Activated CD4-positive, alpha-beta T cell treated with anti-CD3 and anti-CD28 coated beads for 36 hours (primary cell): ENCODE measurements at regions not wholly inside any gene's neighbourhood (a gene's known extent, or its start where the extent isn't known, plus 50 kb on each side); places are given as distances from the start of the nearest gene placed in this dataset.

Experiments used
- ATAC-seq: fragments of 200-7000 bp; cut with Tn5 transposase; one replicate; pipeline ENCODE4 v1.10.0; 2021; ENCODE audit warnings: mild to moderate bottlenecking, moderate library complexity
- CTCF ChIA-PET: fragments of 350-600 bp; sonication (Branson Sonifier 250); formaldehyde crosslinking; loops from one replicate; lab custom pipeline; 2021; ENCODE audit warnings: antibody characterized with exemption; lab: Charles Lee
- POLR2A ChIA-PET: fragments of 350-600 bp; sonication (Branson Sonifier 250); formaldehyde crosslinking; loops from one replicate; lab custom pipeline; 2021; ENCODE audit warnings: antibody characterized with exemption, inconsistent platforms; lab: Charles Lee
- DNase-seq: peaks from one replicate; pipeline ENCODE4 v3.0.0-alpha.2; 2020
- H3K27ac Mint-ChIP-seq: one replicate; pipeline ENCODE4 v1.8.0; 2021; ENCODE audit warnings: mixed read lengths
- H3K27me3 Mint-ChIP-seq: one replicate; pipeline ENCODE4 v1.8.0; 2021; ENCODE audit warnings: mixed read lengths
- H3K36me3 Mint-ChIP-seq: one replicate; pipeline ENCODE4 v1.8.0; 2021; ENCODE audit warnings: low read depth, mixed read lengths
- H3K4me1 Mint-ChIP-seq: one replicate; pipeline ENCODE4 v1.8.0; 2021; ENCODE audit warnings: mixed read lengths
- H3K4me3 Mint-ChIP-seq: one replicate; pipeline ENCODE4 v1.8.0; 2021; ENCODE audit warnings: mild to moderate bottlenecking, moderate library complexity, mixed read lengths
- H3K9me3 Mint-ChIP-seq: one replicate; pipeline ENCODE4 v1.8.0; 2021; ENCODE audit warnings: low read depth, mixed read lengths
- intact Hi-C, 2 experiments: fragments of 100-400 bp; cut with DNase I in 1 of 2; cut with micrococcal nuclease in 1 of 2; formaldehyde crosslinking; loops; one replicate each; pipeline versions ENCODE4 v1.14.2 to v1.15.1; 2022 to 2024; cut with DNase I, micrococcal nuclease

DNA sequence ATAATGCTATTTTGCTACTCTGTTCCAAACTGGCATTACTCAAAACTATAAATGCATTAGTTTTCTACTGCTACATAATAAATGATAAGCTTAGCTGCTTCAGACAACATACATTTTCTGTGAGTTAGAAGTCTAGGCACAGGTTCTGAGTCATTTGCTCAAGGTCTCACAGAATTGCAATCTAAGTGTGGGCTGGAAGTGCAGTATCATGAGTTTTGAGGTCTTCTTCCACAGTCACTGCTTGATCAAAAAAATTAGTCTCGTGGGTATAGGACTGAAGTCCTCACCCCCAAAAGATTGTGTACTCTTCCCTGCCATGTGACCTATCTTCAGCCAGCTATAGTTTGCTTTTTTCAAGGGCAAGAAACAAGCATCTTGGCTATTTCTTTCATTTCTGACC lies 676.9 kb downstream of the ADCYAP1 start:
- CTCF ChIA-PET = interaction anchor here (0.7 kb wide), 1 partner anchor 23 kb away, joined by 3 read pairs; no protein-coding TSS in a partner anchor
- POLR2A ChIA-PET = no interaction called here
- no peaks in the 10 kb centered on the region for H3K36me3 Mint-ChIP-seq
- ATAC-seq (no peak), DNase-seq (no peak)
- H3K27me3 Mint-ChIP-seq = peaks cover 7% of the 10 kb centered on the region
- no peaks in the 10 kb centered on the region for H3K9me3 Mint-ChIP-seq
- no peak overlapping the region for H3K27ac Mint-ChIP-seq
- H3K4me1 Mint-ChIP-seq = no peaks in the 10 kb centered on the region
- H3K4me3 Mint-ChIP-seq = no peak overlapping the region
- intact Hi-C loops = loop anchor here in 1 of 2 experiments (10.0 kb wide), 1 partner anchor 73 kb away; no protein-coding TSS in a partner anchor

DNA sequence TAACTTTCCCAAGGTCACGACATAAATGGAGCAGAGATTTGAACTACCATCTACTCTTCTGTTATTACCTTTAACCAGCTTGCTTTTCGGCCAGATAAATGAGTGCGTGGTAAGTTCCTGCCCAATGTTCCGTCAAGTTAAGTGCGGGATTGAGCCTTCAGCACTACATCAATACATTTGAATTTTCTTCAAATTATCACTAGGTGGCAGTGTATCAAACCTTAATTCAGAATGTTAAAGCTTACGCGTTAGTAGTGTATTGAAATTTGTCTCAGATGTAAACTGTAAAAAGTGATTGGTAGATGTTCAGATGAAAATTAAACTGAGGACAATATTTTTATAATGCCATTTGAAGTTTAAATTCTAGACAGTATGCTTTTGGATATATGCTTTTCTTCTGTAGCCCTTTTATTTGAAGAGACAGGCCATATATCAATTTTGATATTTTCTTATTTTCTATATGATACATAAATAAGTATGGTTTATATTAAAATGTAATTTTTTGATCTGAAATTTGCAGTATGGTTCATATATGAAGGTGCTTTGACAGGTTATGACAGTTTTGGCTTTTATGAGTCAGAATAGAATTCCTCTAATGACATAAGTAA lies 681.3 kb downstream of the ADCYAP1 start:
- H3K27ac Mint-ChIP-seq = no peak overlapping the region
- ATAC-seq (peak; percentile 33), DNase-seq (no peak)
- no peaks in the 10 kb centered on the region for H3K9me3 Mint-ChIP-seq
- intact Hi-C loops = loop anchor here (5.0 to 10.0 kb wide), 5 partner anchors 69 to 956 kb away; no protein-coding TSS in a partner anchor
- H3K4me3 Mint-ChIP-seq = no peak overlapping the region
- no peaks in the 10 kb centered on the region for H3K4me1 Mint-ChIP-seq
- ChIA-PET POLR2A (no interaction called here), CTCF (interaction anchor here (0.9 to 1.3 kb wide), 5 partner anchors 18 to 956 kb away, joined by 3 to 5 read pairs (median 3); no protein-coding TSS in a partner anchor)
- no peaks in the 10 kb centered on the region for H3K36me3 Mint-ChIP-seq
- H3K27me3 Mint-ChIP-seq = peaks cover 7% of the 10 kb centered on the region

DNA sequence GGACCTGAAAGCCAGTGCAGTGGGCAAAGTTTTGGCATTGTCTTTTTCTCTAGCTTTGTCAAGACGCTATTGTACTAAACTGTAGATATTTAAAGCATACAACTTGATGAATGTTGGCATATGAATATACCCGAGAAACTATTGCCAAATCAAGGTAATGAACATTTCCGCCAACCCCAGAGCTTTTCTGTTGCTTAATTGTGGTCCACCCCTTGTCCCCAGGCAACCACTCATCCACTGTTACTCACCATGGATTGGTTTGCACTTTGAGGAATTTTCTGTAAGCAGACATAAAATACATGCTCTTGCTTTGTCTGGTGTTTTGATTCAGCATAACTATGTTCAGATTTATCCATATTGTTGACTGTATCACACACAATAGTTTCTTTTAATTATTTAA lies 688.4 kb downstream of the ADCYAP1 start:
- ATAC-seq = no peak
- peaks cover 3% of the 10 kb centered on the region for H3K27me3 Mint-ChIP-seq
- H3K27ac Mint-ChIP-seq = no peak overlapping the region
- H3K36me3 Mint-ChIP-seq = no peaks in the 10 kb centered on the region
- H3K4me3 Mint-ChIP-seq = no peak overlapping the region
- intact Hi-C loops = no loop called here
- H3K9me3 Mint-ChIP-seq = no peaks in the 10 kb centered on the region
- ChIA-PET CTCF (no interaction called here), POLR2A (no interaction called here)
- no peak for DNase-seq
- H3K4me1 Mint-ChIP-seq = no peaks in the 10 kb centered on the region

DNA sequence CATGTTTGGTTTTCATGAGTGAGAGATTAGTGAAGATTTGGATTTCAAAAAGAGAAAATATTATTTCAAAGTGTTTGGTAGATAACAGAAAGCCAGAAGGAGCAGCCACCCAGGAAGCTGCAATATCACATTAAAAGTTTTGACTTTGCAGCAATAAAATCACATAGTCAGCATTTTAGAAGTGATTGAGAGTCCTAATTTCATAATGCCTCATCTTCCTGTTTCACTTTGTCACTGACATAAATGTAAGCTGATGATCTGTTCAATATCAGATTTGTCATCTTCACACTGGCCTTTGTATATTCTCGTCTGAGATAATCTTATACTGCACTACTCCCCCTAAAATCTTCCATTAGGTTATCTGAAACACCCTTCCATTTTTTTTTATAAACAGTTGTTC lies 690.5 kb downstream of the ADCYAP1 start:
- ATAC-seq (no peak), DNase-seq (no peak)
- H3K9me3 Mint-ChIP-seq = no peaks in the 10 kb centered on the region
- H3K27ac Mint-ChIP-seq = no peak overlapping the region
- no peak overlapping the region for H3K4me3 Mint-ChIP-seq
- POLR2A ChIA-PET = interaction anchor here (0.6 kb wide), 1 partner anchor 38 kb away, joined by 7 read pairs; no protein-coding TSS in a partner anchor
- H3K27me3 Mint-ChIP-seq = peaks cover 3% of the 10 kb centered on the region
- no peaks in the 10 kb centered on the region for H3K36me3 Mint-ChIP-seq
- CTCF ChIA-PET = no interaction called here
- intact Hi-C loops = no loop called here
- H3K4me1 Mint-ChIP-seq = no peaks in the 10 kb centered on the region

DNA sequence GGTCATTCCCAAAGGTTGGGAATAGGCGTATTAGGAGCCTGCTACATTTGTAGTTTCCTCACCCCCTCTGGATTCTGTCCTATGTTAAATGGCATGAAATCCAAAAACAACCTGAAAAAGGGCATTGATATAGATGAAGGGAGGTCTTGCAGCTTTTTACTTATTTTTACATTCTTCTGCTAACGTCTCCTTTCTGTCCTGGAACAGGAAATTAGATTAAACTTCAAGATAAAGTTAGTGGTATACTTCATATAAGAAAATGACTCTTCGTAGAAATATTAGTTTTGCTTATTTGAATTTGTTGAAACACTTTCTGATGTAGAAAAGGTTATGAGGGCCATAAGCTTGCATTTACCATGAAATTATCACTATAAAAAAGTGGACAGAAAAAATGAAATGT lies 694.5 kb downstream of the ADCYAP1 start:
- H3K27me3 Mint-ChIP-seq = no peaks in the 10 kb centered on the region
- CTCF ChIA-PET = interaction anchor here (1.4 kb wide), 1 partner anchor 507 kb away, joined by 3 read pairs; no protein-coding TSS in a partner anchor
- no peak for DNase-seq
- intact Hi-C loops = no loop called here
- H3K4me3 Mint-ChIP-seq = no peak overlapping the region
- H3K36me3 Mint-ChIP-seq = no peaks in the 10 kb centered on the region
- no peaks in the 10 kb centered on the region for H3K9me3 Mint-ChIP-seq
- H3K4me1 Mint-ChIP-seq = no peaks in the 10 kb centered on the region
- no peak for ATAC-seq
- POLR2A ChIA-PET = no interaction called here
- no peak overlapping the region for H3K27ac Mint-ChIP-seq

DNA sequence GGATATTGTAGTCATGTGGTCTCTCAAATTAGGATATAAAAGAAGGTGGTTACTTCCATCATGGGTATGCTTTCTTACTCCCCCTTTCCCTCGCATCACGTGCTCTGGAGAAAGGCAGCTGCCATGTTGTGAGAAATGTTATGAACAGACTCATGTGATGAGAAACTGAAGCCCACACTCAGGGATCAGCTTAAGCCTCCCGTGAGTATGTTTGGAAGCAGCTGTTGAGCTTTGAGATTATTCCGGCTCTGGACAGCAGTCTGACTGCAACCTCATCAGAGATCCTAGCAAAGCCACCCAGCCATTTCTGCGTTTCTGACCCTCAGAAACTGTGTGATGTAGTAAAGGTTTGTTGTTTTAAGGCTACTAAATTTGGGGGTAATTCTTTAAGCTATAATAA lies 700.1 kb downstream of the ADCYAP1 start:
- Mint-ChIP-seq H3K36me3 (no peaks in the 10 kb centered on the region), H3K9me3 (no peaks in the 10 kb centered on the region), H3K4me3 (no peak overlapping the region), H3K27me3 (no peaks in the 10 kb centered on the region), H3K4me1 (no peaks in the 10 kb centered on the region), H3K27ac (no peak overlapping the region)
- POLR2A ChIA-PET = no interaction called here
- intact Hi-C loops = no loop called here
- ATAC-seq (no peak), DNase-seq (no peak)
- CTCF ChIA-PET = interaction anchor here (1.0 to 1.2 kb wide), 2 partner anchors 19 to 23 kb away, joined by 3 read pairs; no protein-coding TSS in a partner anchor

DNA sequence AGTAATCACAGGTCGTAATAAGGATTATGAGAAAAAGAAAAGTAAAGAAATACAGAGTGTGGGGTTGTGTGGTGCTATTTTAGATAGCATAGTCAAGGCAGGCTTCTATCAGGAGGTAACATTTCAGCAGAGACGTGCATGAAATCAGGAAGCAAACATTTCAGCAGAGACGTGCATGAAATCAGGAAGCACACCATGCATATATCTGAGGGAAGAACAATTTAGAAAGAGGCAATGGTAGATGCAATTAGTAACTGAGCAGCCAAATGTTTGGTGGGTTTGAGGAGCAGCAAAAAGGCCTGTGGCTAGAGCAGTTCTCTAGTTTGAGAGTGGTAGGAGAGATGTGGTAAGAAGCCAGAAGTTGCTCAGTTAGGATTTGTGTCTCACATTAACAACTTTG lies 713.7 kb downstream of the ADCYAP1 start:
- ATAC-seq = no peak
- no peaks in the 10 kb centered on the region for H3K4me1 Mint-ChIP-seq
- intact Hi-C loops = no loop called here

DNA sequence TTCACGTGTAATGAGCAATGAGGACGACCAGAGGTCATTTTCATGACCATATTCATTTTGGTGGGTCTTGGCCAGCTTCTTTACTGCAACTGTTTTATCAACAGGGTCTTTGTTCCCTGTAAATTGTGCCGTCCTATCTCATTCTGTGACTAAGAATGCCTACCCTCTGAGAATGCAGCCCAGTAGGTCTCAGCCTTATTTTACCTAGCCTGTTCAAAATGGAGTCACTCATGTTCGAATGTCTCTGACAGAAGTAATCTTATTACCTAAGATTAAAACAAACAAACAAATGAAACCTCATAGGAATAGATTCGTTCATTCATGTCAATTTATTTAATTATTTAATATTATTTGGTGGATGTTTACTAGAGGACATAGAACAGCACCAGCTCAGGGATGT lies 714.8 kb downstream of the ADCYAP1 start:
- POLR2A ChIA-PET = no interaction called here
- intact Hi-C loops = no loop called here

More for the DNA sequence above, 713.7 kb downstream of the ADCYAP1 start:
- no peaks in the 10 kb centered on the region for H3K36me3 Mint-ChIP-seq
- ChIA-PET CTCF (no interaction called here), POLR2A (no interaction called here)
- no peaks in the 10 kb centered on the region for H3K27me3 Mint-ChIP-seq
- H3K27ac Mint-ChIP-seq = no peak overlapping the region
- no peaks in the 10 kb centered on the region for H3K9me3 Mint-ChIP-seq
- no peak for DNase-seq
- no peak overlapping the region for H3K4me3 Mint-ChIP-seq

DNA sequence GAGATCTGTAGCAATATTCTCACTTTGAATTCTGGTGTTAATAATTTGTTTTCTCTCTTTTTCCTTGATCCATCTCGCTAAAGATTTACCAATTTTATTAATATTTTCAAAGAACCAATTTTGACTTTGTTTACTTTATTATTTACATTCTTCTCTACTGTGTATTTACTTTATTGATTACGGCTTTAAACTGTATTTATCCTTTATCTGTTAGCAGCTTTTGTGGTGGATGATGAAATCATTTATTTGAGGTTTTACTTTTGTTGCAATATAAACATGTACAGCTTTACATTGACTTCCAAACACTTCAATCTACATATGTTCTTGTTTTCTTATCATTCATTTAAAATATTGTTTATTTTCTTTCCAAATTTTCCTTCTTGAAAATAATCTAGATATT lies 719.9 kb downstream of the ADCYAP1 start:
- H3K36me3 Mint-ChIP-seq = no peaks in the 10 kb centered on the region
- ChIA-PET POLR2A (no interaction called here), CTCF (interaction anchor here (1.2 to 2.0 kb wide), 2 partner anchors 14 to 19 kb away, joined by 3 to 5 read pairs; no protein-coding TSS in a partner anchor)
- intact Hi-C loops = no loop called here
- peaks cover 2% of the 10 kb centered on the region for H3K27me3 Mint-ChIP-seq
- H3K27ac Mint-ChIP-seq = no peak overlapping the region
- ATAC-seq (no peak), DNase-seq (no peak)
- H3K4me1 Mint-ChIP-seq = no peaks in the 10 kb centered on the region
- H3K4me3 Mint-ChIP-seq = no peak overlapping the region
- H3K9me3 Mint-ChIP-seq = no peaks in the 10 kb centered on the region

More for the DNA sequence above, 714.8 kb downstream of the ADCYAP1 start:
- no peak overlapping the region for H3K4me3 Mint-ChIP-seq
- peaks cover 2% of the 10 kb centered on the region for H3K27me3 Mint-ChIP-seq
- no peaks in the 10 kb centered on the region for H3K36me3 Mint-ChIP-seq
- H3K27ac Mint-ChIP-seq = no peak overlapping the region
- CTCF ChIA-PET = no interaction called here
- ATAC-seq = no peak
- H3K4me1 Mint-ChIP-seq = no peaks in the 10 kb centered on the region
- H3K9me3 Mint-ChIP-seq = no peaks in the 10 kb centered on the region
- DNase-seq = no peak

DNA sequence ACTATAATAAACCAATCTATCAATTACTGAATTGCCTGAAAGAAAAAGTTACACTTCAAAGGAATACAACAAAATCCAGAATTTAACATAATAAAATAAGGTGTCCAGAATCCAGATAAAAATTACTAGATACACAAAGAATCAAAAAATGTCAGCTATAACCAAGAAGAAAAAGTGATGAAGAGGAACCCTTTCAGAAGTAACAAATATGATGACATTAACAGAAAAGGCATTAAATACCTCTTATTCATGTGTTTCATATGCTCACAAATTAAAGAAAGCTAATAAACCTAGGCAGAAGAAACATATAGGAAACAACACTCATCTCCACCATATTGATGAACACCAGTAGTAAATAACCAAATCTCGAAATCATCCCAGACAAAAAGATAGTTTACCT lies 722.8 kb downstream of the ADCYAP1 start:
- Mint-ChIP-seq H3K27me3 (peaks cover 4% of the 10 kb centered on the region), H3K4me3 (no peak overlapping the region), H3K36me3 (no peaks in the 10 kb centered on the region), H3K4me1 (no peaks in the 10 kb centered on the region), H3K9me3 (peaks cover 3% of the 10 kb centered on the region), H3K27ac (no peak overlapping the region)
- ATAC-seq (no peak), DNase-seq (no peak)
- intact Hi-C loops = no loop called here
- POLR2A ChIA-PET = no interaction called here
- CTCF ChIA-PET = no interaction called here

DNA sequence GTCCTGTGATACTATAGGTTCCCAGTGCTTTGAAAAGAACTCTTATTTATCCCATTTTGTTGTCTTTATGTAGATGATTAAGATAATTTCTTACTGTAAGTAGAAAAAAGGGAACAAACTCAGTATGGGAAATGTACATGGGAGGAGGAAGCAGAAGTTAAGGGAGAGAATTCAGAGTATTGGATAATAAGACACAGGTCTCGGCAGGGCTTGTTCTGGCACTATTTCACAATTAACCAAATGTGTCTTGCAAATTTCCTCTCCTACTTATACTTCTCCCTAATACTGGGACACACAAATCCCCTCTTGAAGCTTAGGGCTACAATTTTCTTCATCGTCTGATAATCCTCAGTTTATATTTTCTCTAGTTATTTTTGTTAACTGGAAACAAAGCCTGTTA lies 744.0 kb downstream of the ADCYAP1 start:
- ChIA-PET POLR2A (no interaction called here), CTCF (interaction anchor here (0.7 to 1.0 kb wide), 2 partner anchors 15 to 83 kb away, joined by 3 read pairs; no protein-coding TSS in a partner anchor)
- H3K27ac Mint-ChIP-seq = no peak overlapping the region
- no peaks in the 10 kb centered on the region for H3K4me1 Mint-ChIP-seq
- no peak overlapping the region for H3K4me3 Mint-ChIP-seq
- H3K36me3 Mint-ChIP-seq = no peaks in the 10 kb centered on the region
- no peaks in the 10 kb centered on the region for H3K27me3 Mint-ChIP-seq
- intact Hi-C loops = no loop called here
- DNase-seq = no peak
- H3K9me3 Mint-ChIP-seq = peaks cover 5% of the 10 kb centered on the region
- ATAC-seq = no peak

DNA sequence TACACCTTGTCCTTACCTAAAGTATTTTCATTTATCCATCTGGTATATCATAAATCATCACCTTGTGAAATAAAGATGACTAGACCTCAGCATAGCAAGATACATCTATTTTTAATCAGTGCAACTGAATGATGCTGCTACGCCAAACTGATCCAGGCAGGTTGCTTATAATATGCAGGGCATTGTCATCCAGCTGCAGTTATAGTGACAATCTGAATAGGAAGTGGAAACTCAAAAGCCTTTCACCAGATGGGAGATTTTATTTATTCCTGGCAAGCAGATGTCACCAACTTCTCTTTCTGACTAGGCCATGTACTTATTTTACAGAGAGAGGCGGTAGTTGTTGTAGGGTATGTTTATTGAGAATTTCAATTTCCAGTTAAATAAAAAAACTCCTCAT lies 747.3 kb downstream of the ADCYAP1 start:
- ChIA-PET CTCF (no interaction called here), POLR2A (no interaction called here)
- ATAC-seq (no peak), DNase-seq (no peak)
- no peak overlapping the region for H3K4me3 Mint-ChIP-seq
- no peaks in the 10 kb centered on the region for H3K4me1 Mint-ChIP-seq
- no peaks in the 10 kb centered on the region for H3K36me3 Mint-ChIP-seq
- no peaks in the 10 kb centered on the region for H3K27me3 Mint-ChIP-seq
- no peak overlapping the region for H3K27ac Mint-ChIP-seq
- H3K9me3 Mint-ChIP-seq = no peaks in the 10 kb centered on the region
- intact Hi-C loops = loop anchor here in 1 of 2 experiments (10.0 kb wide), 2 partner anchors 67 to 97 kb away; no protein-coding TSS in a partner anchor
